ENCODE measurements at regions not wholly inside any gene's neighbourhood (a gene's known extent, or its start where the extent isn't known, plus 50 kb on each side); places are given as distances from the start of the nearest gene placed in this dataset.

GRCh38 chr17:77666462-77666861, 292.0 kb upstream of the TNRC6C start:
- no peak for ATAC-seq

- ATAC-seq = peak; percentile 77 to 80
These were observed 291.6 kb upstream of the TNRC6C start for GRCh38 chr17:77666881-77667395.

- peak; percentile 39 to 61 for ATAC-seq
These were observed 291.0 kb upstream of the TNRC6C start for GRCh38 chr17:77667478-77667877.

- ATAC-seq = no peak
These were observed 290.0 kb upstream of the TNRC6C start for GRCh38 chr17:77668518-77668917.

- ATAC-seq = no peak
These were observed 288.3 kb upstream of the TNRC6C start for GRCh38 chr17:77670173-77670572.

GRCh38 chr17:77674358-77674757, 284.1 kb upstream of the TNRC6C start:
- ATAC-seq = no peak

GRCh38 chr17:77675411-77675810, 283.1 kb upstream of the TNRC6C start:
- ATAC-seq = no peak

GRCh38 chr17:77675816-77676215, 282.7 kb upstream of the TNRC6C start:
- no peak for ATAC-seq

- no peak for ATAC-seq
These were observed 282.3 kb upstream of the TNRC6C start for GRCh38 chr17:77676237-77676661.

GRCh38 chr17:77677211-77677610, 281.3 kb upstream of the TNRC6C start:
- no peak for ATAC-seq

- no peak for ATAC-seq
These were observed 280.9 kb upstream of the TNRC6C start for GRCh38 chr17:77677630-77678029.

- ATAC-seq = no peak
These were observed 278.9 kb upstream of the TNRC6C start for GRCh38 chr17:77679589-77679988.

GRCh38 chr17:77681861-77682260, 276.6 kb upstream of the TNRC6C start:
- no peak for ATAC-seq

GRCh38 chr17:77684803-77685798, 273.4 kb upstream of the TNRC6C start:
- ATAC-seq = no peak

GRCh38 chr17:77685881-77686486, 272.5 kb upstream of the TNRC6C start:
- ATAC-seq = no peak

GRCh38 chr17:77686903-77687302, 271.6 kb upstream of the TNRC6C start:
- no peak for ATAC-seq

- no peak for ATAC-seq
These were observed 271.1 kb upstream of the TNRC6C start for GRCh38 chr17:77687417-77687816.

- no peak for ATAC-seq
These were observed 270.6 kb upstream of the TNRC6C start for GRCh38 chr17:77687921-77688320.

- ATAC-seq = no peak
These were observed 270.1 kb upstream of the TNRC6C start for GRCh38 chr17:77688369-77688768.

GRCh38 chr17:77690271-77691161, 268.0 kb upstream of the TNRC6C start:
- no peak for ATAC-seq

- no peak for ATAC-seq
These were observed 267.1 kb upstream of the TNRC6C start for GRCh38 chr17:77691216-77692085.

Data from activated CD4-positive, CD25-positive, alpha-beta regulatory T cell treated with anti-CD3 and anti-CD28 coated beads, Interleukin-2, amount 50 U/mL, for 24 hours (primary cell).